Mesothelial cell of epicardium (in vitro differentiated cells): ENCODE measurements at regions not wholly inside any gene's neighbourhood (a gene's known extent, or its start where the extent isn't known, plus 50 kb on each side); places are given as distances from the start of the nearest gene placed in this dataset.

Source experiments
- DNase-seq, 2 experiments: peaks; one replicate each; pipeline ENCODE4 v3.0.0; 2021; ENCODE audit warnings: low spot score in 2 of 2; ENCODE audit not compliant: unreplicated experiment in 2 of 2
- H3K27ac Mint-ChIP-seq: 2 replicates; pipeline ENCODE4 v1.8.0; 2021; ENCODE audit warnings: mixed read lengths
- H3K27me3 Mint-ChIP-seq: 2 replicates; pipeline ENCODE4 v1.8.0; 2021; ENCODE audit warnings: low read depth, mixed read lengths
- H3K36me3 Mint-ChIP-seq: 2 replicates; pipeline ENCODE4 v1.8.0; 2021; ENCODE audit warnings: mixed read lengths
- H3K4me1 Mint-ChIP-seq: 2 replicates; pipeline ENCODE4 v1.8.0; 2021; ENCODE audit warnings: mixed read lengths
- H3K4me3 Mint-ChIP-seq: 2 replicates; pipeline ENCODE4 v1.8.0; 2021; ENCODE audit warnings: mild to moderate bottlenecking, moderate library complexity, mixed read lengths
- H3K9me3 Mint-ChIP-seq: 2 replicates; pipeline ENCODE4 v1.8.0; 2021; ENCODE audit warnings: mixed read lengths
- TF ChIP-seq, protein P1 (sequence below): fragments of 200-600 bp; sonication (generic); IDR thresholded peaks from one replicate; pipeline ENCODE4 v1.5.0; 2021; ENCODE audit warnings: antibody characterized with exemption; ENCODE audit not compliant: unreplicated experiment

GRCh38 chr2:53235836-53236582 is 531.6 kb upstream of the CHAC2 start:
- Mint-ChIP-seq H3K27ac (no peak overlapping the region), H3K4me1 (peaks cover 26% of the 10 kb centered on the region), H3K36me3 (no peaks in the 10 kb centered on the region), H3K27me3 (no peaks in the 10 kb centered on the region), H3K9me3 (peaks cover 9% of the 10 kb centered on the region), H3K4me3 (no peak overlapping the region)
- TF ChIP-seq, protein P1, sequence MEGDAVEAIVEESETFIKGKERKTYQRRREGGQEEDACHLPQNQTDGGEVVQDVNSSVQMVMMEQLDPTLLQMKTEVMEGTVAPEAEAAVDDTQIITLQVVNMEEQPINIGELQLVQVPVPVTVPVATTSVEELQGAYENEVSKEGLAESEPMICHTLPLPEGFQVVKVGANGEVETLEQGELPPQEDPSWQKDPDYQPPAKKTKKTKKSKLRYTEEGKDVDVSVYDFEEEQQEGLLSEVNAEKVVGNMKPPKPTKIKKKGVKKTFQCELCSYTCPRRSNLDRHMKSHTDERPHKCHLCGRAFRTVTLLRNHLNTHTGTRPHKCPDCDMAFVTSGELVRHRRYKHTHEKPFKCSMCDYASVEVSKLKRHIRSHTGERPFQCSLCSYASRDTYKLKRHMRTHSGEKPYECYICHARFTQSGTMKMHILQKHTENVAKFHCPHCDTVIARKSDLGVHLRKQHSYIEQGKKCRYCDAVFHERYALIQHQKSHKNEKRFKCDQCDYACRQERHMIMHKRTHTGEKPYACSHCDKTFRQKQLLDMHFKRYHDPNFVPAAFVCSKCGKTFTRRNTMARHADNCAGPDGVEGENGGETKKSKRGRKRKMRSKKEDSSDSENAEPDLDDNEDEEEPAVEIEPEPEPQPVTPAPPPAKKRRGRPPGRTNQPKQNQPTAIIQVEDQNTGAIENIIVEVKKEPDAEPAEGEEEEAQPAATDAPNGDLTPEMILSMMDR: no peak
- DNase-seq: no peak

- H3K4me3 Mint-ChIP-seq: no peak overlapping the region
- H3K27me3 Mint-ChIP-seq: no peaks in the 10 kb centered on the region
- no peak overlapping the region for H3K27ac Mint-ChIP-seq
- peaks cover 2% of the 10 kb centered on the region for H3K9me3 Mint-ChIP-seq
- no peaks in the 10 kb centered on the region for H3K36me3 Mint-ChIP-seq
- DNase-seq: no peak
- TF ChIP-seq, protein P1: no peak
- H3K4me1 Mint-ChIP-seq: peaks cover 26% of the 10 kb centered on the region
Observed at GRCh38 chr2:53234548-53234903, 533.1 kb upstream of the CHAC2 start.

GRCh38 chr2:53233759-53234547 is 533.7 kb upstream of the CHAC2 start:
- peaks cover 4% of the 10 kb centered on the region for H3K9me3 Mint-ChIP-seq
- H3K27me3 Mint-ChIP-seq: no peaks in the 10 kb centered on the region
- no peak for DNase-seq
- TF ChIP-seq, protein P1: no peak
- peaks cover 26% of the 10 kb centered on the region for H3K4me1 Mint-ChIP-seq
- H3K4me3 Mint-ChIP-seq: no peak overlapping the region
- no peak overlapping the region for H3K27ac Mint-ChIP-seq
- no peaks in the 10 kb centered on the region for H3K36me3 Mint-ChIP-seq

- Mint-ChIP-seq H3K9me3 (peaks cover 4% of the 10 kb centered on the region), H3K4me1 (peaks cover 26% of the 10 kb centered on the region), H3K27ac (no peak overlapping the region), H3K27me3 (no peaks in the 10 kb centered on the region), H3K36me3 (no peaks in the 10 kb centered on the region), H3K4me3 (no peak overlapping the region)
- TF ChIP-seq, protein P1: no peak
- DNase-seq: no peak
Observed at GRCh38 chr2:53231908-53232307, 535.7 kb upstream of the CHAC2 start.

DNA sequence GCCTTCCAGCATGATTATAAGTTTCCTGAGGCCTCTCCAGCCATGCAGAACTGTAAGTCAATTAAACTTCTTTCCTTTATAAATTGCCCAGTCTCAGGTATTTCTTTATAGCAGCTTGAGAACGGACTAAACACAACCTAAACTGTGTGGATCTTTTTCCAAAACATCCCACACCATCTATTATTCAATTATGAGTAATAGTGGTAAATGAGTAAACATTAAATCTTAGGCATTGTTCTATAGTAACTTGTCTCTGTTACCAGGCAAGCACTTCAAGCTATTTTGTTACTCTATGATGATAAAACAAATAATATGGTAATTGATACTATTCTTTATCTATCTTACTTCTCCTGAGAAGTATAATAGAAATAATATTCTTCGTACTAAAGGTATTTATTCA is 536.9 kb upstream of the CHAC2 start:
- peaks cover 4% of the 10 kb centered on the region for H3K9me3 Mint-ChIP-seq
- no peak overlapping the region for H3K4me3 Mint-ChIP-seq
- no peaks in the 10 kb centered on the region for H3K36me3 Mint-ChIP-seq
- H3K27ac Mint-ChIP-seq: no peak overlapping the region
- TF ChIP-seq, protein P1: no peak
- H3K27me3 Mint-ChIP-seq: no peaks in the 10 kb centered on the region
- no peak for DNase-seq
- peaks cover 17% of the 10 kb centered on the region for H3K4me1 Mint-ChIP-seq
